ENCODE measurements at regions not wholly inside any gene's neighbourhood (a gene's known extent, or its start where the extent isn't known, plus 50 kb on each side); places are given as distances from the start of the nearest gene placed in this dataset.
"Not testable (repeated sequence)": the region's sequence is repeated elsewhere in the genome, so short reads cannot be mapped to it uniquely, and the experiment has no call there.

- ChIA-PET POLR2A (no interaction called here), CTCF (interaction anchor here (0.6 kb wide), 1 partner anchor 20 kb away, joined by 3 read pairs; no protein-coding TSS in a partner anchor)
- DNase-seq (ENCODE audit: extremely low spot score) = no peak
- no peak for TF ChIP-seq CTCF (IDR thresholded peaks at IDR 0.05; ENCODE audit: control extremely low read depth, extremely low read depth, low read depth, missing control alignments)
Measured at GRCh38 chr10:4224178-4224577, 439.2 kb upstream of the KLF6 start.

DNA sequence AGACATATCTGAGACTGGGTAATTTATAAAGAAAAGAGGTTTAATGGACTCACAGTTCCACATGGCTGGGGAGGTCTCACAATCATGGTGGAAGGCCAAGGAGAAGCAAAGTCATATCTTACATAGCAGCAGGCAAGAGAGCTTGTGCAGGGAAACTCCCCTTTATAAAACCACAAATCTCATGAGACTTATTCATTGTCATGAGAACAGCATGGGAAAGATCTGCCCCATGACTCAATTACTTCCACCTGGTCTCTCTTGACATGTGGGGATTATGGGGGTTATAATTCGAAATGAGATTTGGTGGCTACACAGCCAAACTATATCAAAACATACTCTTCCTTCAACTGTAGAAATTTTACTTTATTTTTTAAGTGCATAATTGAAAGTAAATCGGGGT, 436.3 kb upstream of the KLF6 start:
- POLR2A ChIA-PET; DNase-seq (ENCODE audit: extremely low spot score): not testable (repeated sequence)
- CTCF ChIA-PET = interaction anchor here (0.6 kb wide), 1 partner anchor 10 kb away, joined by 3 read pairs; no protein-coding TSS in a partner anchor

- CTCF ChIA-PET = no interaction called here
- POLR2A ChIA-PET = no interaction called here
- DNase-seq (ENCODE audit: extremely low spot score) = no peak
- TF ChIP-seq CTCF (IDR thresholded peaks at IDR 0.05; ENCODE audit: control extremely low read depth, extremely low read depth, low read depth, missing control alignments) = no peak
Measured at GRCh38 chr10:4219901-4220300, 434.9 kb upstream of the KLF6 start.

- DNase-seq (ENCODE audit: extremely low spot score) = no peak
- TF ChIP-seq CTCF (IDR thresholded peaks at IDR 0.05; ENCODE audit: control extremely low read depth, extremely low read depth, low read depth, missing control alignments) = no peak
- ChIA-PET POLR2A (no interaction called here), CTCF (no interaction called here)
Measured at GRCh38 chr10:4217653-4218052, 432.6 kb upstream of the KLF6 start.

DNA sequence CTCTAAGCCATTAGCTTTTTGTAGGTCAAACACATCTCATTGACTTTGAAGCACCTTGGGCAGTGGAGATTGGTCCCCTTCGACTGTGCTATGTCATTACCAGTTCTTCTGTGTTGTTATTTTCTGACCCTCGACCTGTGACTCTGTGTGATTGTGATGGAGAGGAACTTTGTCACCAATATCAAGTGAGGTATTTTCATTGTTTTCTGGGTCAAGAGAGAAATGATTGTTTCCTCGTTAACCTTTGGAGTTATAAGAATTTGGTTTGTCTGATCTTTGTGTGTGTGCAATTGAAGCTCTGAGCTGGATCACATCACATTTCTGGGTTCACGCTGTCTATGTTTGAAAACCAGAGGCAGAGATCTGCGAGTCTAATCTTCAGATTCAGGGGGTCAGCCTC, 432.2 kb upstream of the KLF6 start:
- no peak for TF ChIP-seq CTCF (IDR thresholded peaks at IDR 0.05; ENCODE audit: control extremely low read depth, extremely low read depth, low read depth, missing control alignments)
- no peak for DNase-seq (ENCODE audit: extremely low spot score)
- ChIA-PET CTCF (no interaction called here), POLR2A (no interaction called here)

- ChIA-PET POLR2A (no interaction called here), CTCF (interaction anchor here (1.0 to 1.1 kb wide), 2 partner anchors 93 to 179 kb away, joined by 3 read pairs; no protein-coding TSS in a partner anchor)
- DNase-seq (ENCODE audit: extremely low spot score) = no peak
- no peak for TF ChIP-seq CTCF (IDR thresholded peaks at IDR 0.05; ENCODE audit: control extremely low read depth, extremely low read depth, low read depth, missing control alignments)
Measured at GRCh38 chr10:4216726-4217125, 431.7 kb upstream of the KLF6 start.

DNA sequence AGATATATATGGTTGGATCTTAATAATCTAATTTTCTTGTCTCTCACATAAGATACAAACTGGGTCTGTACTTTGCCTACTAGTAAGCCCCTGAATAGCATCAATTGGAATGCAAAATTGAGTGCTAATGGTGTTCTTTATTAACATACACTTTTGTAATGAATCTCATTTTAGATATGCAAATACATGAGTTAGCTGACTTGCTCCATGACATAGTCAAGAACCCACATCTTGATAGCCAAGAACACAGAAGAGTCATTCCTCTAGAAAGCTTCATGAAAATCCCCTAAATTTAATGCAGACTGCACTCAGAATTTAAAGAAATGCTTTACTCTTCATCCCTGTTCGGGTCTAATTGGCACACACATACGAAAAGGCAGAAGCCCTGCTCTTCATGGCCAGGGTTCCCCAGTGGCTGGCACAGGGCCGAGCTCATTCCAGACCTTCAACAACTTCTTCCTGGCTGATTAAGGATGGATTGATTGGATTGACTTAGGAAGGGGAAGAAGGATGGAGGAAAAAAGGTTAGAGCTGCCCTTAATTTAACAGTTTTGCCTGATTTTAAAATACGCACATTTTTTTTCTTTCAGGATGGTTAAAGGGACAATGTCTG, 431.1 kb upstream of the KLF6 start:
- DNase-seq (ENCODE audit: extremely low spot score) = no peak
- POLR2A ChIA-PET = no interaction called here
- no peak for TF ChIP-seq CTCF (IDR thresholded peaks at IDR 0.05; ENCODE audit: control extremely low read depth, extremely low read depth, low read depth, missing control alignments)
- CTCF ChIA-PET = interaction anchor here (1.0 to 1.1 kb wide), 2 partner anchors 92 to 178 kb away, joined by 3 read pairs; no protein-coding TSS in a partner anchor

All from GM10248 (cell line).